ENCODE measurements at regions not wholly inside any gene's neighbourhood (a gene's known extent, or its start where the extent isn't known, plus 50 kb on each side); places are given as distances from the start of the nearest gene placed in this dataset.

GRCh38 chrX:39165773-39166172 is 364.5 kb downstream of the MID1IP1 start:
- no peak for TF ChIP-seq TAF1 (IDR thresholded peaks at IDR 0.05; ENCODE audit: low read depth)
- no peak for TF ChIP-seq POLR2AphosphoS5 (IDR thresholded peaks at IDR 0.05)
- TF ChIP-seq CTCF (IDR thresholded peaks at IDR 0.05; ENCODE audit: poor library complexity, severe bottlenecking): no peak
- TF ChIP-seq EP300 (conservative IDR thresholded peaks at IDR 0.05; ENCODE audit: poor library complexity, severe bottlenecking): no peak
- no peak for TF ChIP-seq SMC3 (conservative IDR thresholded peaks at IDR 0.05; ENCODE audit: poor library complexity)
- no peak for TF ChIP-seq EZH2 (IDR thresholded peaks at IDR 0.05; ENCODE audit: borderline replicate concordance, insufficient read depth, low read length, poor library complexity, severe bottlenecking)
- TF ChIP-seq RAD21 (conservative IDR thresholded peaks at IDR 0.05): no peak
